Hematopoietic multipotent progenitor cell treated with erythropoietin and hydrocortisone succinate and interleukin-3 and kit ligand, for 6 days (in vitro differentiated cells): ENCODE measurements at regions not wholly inside any gene's neighbourhood (a gene's known extent, or its start where the extent isn't known, plus 50 kb on each side); places are given as distances from the start of the nearest gene placed in this dataset.
"Not testable (repeated sequence)": the region's sequence is repeated elsewhere in the genome, so short reads cannot be mapped to it uniquely, and the experiment has no call there.

Experiments used
- DNase-seq: peaks from one replicate; pipeline ENCODE4 v3.0.0-alpha.2; 2015

- DNase-seq, result no peak
These were observed 612.1 kb downstream of the MTRR start for GRCh38 chr5:8481007-8481406.

DNA sequence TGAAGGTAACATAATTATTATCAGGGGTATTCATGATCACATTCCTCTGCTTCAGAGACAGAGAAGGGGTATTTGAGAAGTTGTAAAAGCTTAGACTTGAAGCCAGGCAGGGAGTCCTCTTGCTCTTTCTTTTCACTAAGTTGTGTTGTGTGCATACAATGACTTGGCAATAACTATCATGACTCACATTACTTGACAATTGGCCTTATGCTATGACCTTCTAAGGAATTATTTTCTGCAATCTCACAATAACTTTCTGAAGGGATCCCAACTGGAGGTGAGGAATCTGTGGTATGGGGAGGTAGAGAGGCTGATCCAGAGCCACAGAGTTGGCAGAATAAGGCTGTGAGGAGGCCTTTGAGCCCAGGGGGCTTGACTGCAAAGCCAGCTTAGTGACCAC, 622.3 kb downstream of the MTRR start:
- DNase-seq, result no peak

GRCh38 chr5:8493176-8493575, 624.2 kb downstream of the MTRR start:
- DNase-seq, result no peak

- DNase-seq, result no peak
These were observed 631.5 kb downstream of the MTRR start for GRCh38 chr5:8500426-8500825.

DNA sequence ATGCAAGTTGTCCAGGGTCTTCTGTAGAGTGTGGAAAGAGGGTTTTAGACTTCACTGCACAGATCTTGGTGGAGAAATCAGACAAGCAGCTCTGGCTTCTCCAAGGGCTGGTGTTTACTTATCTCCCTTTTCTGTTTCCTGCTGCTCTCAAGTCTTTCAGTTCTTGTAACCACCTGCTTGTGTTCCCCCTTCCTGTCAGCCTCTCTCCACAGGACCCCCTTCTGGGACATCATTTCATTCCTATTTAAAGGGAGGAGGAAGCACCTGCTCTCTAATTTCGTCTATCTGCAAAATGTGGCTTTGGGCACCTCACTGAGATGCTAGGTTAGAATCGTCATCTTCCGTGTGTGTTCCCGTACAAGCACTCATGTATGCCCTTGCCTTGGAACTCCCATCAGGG, 636.2 kb downstream of the MTRR start:
- no peak for DNase-seq

DNA sequence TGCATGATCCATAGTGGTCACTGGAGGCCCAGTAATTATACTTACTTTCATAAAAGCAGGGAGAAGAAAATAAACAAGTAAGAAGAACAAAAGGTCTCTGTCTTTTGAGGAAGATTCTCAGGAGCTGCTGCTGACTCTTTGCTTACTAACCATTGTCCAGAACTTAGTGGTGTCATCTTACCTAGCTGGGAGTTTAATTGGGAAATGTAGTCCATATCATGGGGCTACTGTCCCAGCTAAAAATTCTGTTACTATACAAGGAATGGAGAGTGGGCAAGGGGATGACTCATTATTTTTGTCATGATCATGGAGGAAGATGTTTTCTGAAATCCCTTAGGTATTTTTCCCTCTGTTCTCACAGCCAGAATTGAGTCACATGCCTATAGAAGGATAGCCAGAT, 639.3 kb downstream of the MTRR start:
- no peak for DNase-seq

- no peak for DNase-seq
These were observed 647.4 kb downstream of the MTRR start for GRCh38 chr5:8516356-8516755.

GRCh38 chr5:8517456-8517855, 648.5 kb downstream of the MTRR start:
- no peak for DNase-seq

DNA sequence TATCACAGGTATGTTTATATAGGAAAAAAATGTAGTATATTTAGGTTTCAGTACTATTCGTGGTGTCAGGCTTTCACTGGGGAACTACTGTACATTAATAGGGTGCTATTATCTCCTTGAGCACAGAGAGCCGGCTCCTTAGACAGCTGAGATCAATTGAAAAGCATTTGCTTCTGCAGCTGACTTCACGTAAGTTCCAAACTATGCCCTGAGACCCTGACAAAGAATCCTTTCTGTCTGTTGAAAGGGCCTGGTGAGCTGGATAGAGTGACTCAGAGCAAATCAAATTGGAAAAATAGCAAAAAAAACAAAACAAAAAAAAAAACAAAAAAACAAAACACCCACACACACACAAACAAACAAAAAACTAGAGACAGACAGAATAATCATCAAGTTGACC, 652.0 kb downstream of the MTRR start:
- no peak for DNase-seq

DNA sequence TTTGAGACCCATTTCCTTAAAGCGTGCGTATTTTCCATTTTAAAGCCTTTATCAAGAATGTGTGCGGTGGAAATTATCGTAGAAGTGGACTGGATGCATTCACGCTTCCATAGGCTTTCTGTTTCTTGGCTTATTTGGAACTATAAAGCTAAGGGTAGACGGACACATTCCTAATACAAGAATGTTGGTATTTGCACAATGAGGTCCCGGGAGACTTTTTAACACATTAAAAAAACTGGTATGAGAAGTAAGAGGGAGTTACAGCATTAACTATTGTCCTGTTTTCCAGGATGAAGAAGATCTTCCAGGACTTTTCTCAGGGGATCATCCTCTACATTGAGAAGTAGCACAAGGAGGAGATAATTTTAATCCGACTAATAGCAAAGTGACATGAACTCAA, 653.0 kb downstream of the MTRR start:
- DNase-seq, result no peak

DNA sequence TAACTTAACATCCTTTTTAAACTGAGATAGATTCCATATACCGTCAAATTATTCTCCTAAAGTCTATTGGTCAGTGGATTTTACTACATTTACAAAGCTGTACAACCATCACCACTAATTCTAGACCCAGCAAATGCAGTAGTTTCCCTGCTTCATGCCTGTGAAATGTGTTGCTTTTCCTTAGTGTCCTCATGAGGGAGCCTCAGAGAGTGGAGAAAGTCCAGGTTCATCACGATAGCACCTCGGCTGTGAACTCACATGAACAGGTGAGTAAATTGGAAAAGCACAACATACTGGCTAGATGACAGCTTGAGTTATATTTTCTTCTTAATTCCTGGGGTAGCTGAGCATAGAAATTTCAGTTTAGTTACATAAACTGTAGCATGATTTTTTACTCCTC, 653.7 kb downstream of the MTRR start:
- no peak for DNase-seq

DNA sequence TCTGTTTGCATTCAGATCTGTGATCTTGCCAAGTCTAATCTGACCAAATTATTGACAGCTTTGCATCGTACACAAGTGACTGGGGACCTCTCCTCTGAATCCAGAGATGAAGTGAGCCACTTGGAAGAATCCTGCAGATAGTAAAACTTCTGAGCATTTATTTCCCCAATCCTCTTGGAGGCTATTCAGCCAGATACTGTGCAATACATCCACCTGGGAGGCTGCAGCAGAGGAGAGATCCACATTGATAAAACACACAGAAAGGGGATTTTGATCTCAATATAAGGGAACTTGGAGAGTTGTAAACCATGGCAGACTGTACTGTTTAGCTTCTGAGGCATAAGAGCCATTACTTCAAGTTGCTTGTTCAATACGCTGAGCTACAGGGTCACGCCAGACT, 654.6 kb downstream of the MTRR start:
- no peak for DNase-seq

DNA sequence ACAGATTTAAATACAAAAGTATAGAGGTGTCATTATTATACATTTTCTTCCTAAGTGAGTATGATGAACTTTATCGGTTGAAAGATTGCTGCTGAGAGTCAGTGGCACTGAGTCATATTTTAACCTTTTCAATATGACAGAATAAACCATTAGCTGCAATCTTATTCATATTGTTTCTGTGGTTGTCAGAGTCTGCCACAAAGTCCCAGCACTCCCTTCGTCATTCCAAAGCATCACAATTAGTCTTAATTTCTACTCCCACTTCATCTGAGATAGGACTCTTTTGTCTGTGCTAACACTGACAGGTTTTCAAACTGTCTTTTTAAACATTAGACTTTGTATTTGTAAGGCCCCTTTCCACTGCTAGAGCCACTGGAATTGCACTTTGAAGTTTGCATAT, 656.9 kb downstream of the MTRR start:
- DNase-seq, result no peak

GRCh38 chr5:8528106-8528505, 659.2 kb downstream of the MTRR start:
- no peak for DNase-seq

- no peak for DNase-seq
These were observed 669.9 kb downstream of the MTRR start for GRCh38 chr5:8538821-8539220.

- DNase-seq, result no peak
These were observed 671.4 kb downstream of the MTRR start for GRCh38 chr5:8540317-8540716.

DNA sequence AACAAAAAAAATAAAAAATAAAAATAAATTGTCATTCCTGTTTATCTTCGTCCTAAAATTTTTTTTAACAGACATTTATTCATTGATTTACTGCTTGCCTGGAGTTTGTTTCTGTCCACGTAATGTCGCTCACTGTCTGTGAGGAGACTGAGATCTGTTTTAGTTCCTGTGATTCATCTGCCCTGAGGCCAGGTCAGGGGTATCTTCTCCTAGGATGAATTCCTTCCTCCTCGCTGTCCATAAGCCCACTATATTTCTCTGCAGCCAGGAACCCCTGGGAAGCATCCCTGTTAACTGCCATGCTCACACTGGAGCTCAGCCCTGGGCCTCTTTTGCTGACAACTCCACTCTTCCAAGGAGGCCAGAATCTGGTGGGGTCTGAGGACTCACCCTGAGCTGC, 682.0 kb downstream of the MTRR start:
- DNase-seq, result no peak

DNA sequence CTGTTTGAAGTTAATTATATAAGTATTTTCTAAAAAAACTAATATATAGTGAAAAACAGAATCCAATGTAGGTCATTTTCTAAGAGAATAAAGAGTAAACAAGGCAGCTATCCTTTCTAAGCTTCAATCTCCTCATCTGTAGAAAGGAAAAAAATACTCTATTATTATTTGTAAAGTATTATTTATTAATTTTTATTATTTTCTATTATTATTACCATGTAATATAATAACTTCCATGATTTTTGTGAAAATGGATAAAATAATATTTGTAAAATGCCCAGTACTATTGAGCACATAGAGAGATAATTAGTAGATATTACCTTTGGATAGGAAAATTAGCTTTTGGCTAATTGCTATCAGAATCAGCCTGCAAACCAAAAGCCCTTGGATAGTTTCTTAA, 684.4 kb downstream of the MTRR start:
- DNase-seq, result no peak

- DNase-seq, result no peak
These were observed 688.8 kb downstream of the MTRR start for GRCh38 chr5:8557728-8558127.

DNA sequence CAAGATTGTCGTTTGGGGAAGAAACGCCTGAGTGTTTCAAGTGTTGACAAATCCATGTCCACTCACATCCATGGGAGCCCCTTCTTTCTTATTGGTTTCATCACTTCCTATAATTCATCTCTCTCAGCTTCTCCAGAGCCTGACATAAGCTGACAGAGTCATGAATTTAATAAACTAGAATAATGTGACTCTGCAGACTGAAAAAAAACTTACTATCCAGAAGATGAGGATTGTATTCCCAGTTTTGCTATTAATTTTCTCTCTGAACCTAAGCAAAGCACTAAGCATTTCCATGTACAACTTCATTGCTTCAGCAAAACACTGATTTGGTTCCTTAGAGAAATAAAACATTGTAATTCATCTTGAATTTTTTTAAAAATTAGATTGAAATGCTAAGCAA, 691.8 kb downstream of the MTRR start:
- no peak for DNase-seq

GRCh38 chr5:8561224-8561840, 692.4 kb downstream of the MTRR start:
- no peak for DNase-seq

- DNase-seq, result no peak
These were observed 692.9 kb downstream of the MTRR start for GRCh38 chr5:8561854-8562253.

DNA sequence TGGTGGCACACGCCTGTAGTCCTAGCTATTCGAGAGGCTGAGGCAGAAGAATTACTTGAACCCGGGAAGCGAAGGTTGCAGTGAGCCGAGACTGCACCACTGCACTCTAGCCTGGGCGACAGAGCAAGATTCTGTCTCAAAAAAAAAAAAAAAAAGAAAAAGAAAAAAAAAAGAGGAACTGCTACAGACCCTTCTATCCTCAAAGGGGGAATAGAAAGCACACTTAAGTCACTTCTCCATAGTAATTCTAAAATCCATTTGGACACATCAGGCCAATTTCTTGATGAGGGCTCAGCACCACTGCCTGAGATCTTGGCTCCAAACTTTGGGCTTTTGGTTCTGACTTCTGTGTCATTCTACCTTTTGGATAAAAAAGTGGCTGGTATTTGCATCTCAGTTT, 694.6 kb downstream of the MTRR start:
- not testable (repeated sequence) for DNase-seq

GRCh38 chr5:8568858-8569257, 699.9 kb downstream of the MTRR start:
- DNase-seq, result no peak

- DNase-seq, result no peak
These were observed 701.6 kb downstream of the MTRR start for GRCh38 chr5:8570528-8570927.

DNA sequence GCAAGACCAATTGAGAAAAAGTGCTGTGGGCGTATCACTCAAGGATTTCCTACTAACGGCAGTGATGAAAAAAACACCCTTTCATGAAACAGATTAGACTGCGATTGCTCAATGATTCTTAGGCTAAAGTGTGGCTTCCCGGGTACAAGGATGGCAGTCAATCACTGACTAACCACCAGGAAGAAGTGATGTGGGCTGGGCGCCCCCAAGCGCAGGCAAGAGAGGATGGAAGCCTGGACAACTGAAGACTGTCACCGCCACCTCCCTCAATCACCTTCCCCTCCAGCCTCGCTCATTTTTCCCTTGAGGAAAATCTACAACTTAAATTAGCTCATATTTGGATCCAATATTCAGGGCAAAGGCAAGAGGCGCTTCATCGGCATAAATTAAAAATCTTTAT, 707.2 kb downstream of the MTRR start:
- DNase-seq, result no peak
